Activated CD4-positive, alpha-beta T cell treated with anti-CD3 and anti-CD28 coated beads, Interleukin-2, amount 50 U/mL, for 4 hours (primary cell): ENCODE measurements at regions not wholly inside any gene's neighbourhood (a gene's known extent, or its start where the extent isn't known, plus 50 kb on each side); places are given as distances from the start of the nearest gene placed in this dataset.
"Not testable (repeated sequence)": the region's sequence is repeated elsewhere in the genome, so short reads cannot be mapped to it uniquely, and the experiment has no call there.

Experiments used
- DNase-seq, 2 experiments: peaks; one replicate each; pipeline ENCODE4 v3.0.0-alpha.2; 2020

- no peak for DNase-seq
Measured at GRCh38 chr3:139248593-139249255, 95.1 kb upstream of the MRPS22 start.

- no peak for DNase-seq
Measured at GRCh38 chr3:139251529-139251928, 92.3 kb upstream of the MRPS22 start.

DNA sequence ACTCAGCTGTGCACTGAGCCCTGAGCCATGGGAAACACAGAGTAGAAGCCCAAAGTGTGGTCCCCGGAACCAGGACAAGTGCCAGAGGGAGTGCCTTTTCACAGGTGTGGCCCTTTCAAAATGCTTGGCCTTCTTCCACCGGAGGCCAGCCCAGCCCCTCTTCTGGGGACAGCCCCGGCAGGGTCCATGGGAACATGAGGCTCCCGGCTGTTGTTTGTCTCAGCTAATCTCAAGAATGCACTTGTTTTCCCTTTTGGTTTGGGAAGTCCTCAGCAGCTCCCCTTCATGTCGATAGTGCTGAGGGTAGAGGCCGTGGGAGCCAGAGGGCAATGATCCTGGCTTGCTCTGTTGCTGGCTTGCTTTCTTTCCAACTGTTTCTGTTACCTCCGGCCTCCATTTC lies 91.1 kb upstream of the MRPS22 start:
- DNase-seq: no peak

DNA sequence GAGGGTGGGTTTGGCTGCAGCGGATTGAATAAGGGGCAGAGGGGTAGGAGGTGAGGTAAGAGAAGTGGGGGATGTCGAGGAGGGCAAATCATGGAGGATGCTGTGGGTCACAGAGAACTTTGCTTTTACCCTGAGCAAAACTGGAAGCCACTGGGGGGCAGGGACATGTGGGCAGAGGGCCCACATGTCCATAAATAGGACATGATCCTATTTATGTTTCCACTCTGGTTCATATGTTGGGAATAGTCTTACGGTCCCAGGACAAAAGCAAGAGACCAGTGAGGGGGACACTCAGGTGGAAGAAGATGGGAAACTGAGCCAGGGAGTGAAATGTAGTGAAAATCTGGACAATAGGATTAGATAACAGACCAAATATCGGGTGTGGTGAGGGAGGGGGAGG lies 85.5 kb upstream of the MRPS22 start:
- DNase-seq: no peak

GRCh38 chr3:139259398-139259797 lies 84.4 kb upstream of the MRPS22 start:
- DNase-seq: no peak

DNA sequence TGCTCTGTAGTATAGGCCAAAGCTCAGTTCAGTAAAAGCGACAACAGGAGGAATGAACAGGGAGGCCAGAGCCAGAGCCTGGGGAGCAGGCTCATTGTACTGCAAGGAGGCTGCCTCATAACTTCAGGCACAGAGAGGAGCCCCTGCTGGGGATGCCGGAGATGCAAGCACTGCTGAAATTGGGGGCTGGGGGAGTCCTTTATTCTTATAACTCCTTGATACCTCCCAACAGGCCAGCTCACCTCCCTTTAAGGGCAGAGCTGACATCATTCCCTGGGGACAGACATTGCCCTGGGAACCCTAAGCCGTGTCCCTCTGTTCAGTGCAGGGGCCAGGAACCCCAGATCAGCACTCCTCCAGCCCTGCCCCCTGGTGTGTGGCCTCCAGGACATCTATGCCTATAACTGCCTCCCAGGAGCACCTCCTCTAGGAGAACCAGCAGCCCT lies 83.8 kb upstream of the MRPS22 start:
- no peak for DNase-seq

DNA sequence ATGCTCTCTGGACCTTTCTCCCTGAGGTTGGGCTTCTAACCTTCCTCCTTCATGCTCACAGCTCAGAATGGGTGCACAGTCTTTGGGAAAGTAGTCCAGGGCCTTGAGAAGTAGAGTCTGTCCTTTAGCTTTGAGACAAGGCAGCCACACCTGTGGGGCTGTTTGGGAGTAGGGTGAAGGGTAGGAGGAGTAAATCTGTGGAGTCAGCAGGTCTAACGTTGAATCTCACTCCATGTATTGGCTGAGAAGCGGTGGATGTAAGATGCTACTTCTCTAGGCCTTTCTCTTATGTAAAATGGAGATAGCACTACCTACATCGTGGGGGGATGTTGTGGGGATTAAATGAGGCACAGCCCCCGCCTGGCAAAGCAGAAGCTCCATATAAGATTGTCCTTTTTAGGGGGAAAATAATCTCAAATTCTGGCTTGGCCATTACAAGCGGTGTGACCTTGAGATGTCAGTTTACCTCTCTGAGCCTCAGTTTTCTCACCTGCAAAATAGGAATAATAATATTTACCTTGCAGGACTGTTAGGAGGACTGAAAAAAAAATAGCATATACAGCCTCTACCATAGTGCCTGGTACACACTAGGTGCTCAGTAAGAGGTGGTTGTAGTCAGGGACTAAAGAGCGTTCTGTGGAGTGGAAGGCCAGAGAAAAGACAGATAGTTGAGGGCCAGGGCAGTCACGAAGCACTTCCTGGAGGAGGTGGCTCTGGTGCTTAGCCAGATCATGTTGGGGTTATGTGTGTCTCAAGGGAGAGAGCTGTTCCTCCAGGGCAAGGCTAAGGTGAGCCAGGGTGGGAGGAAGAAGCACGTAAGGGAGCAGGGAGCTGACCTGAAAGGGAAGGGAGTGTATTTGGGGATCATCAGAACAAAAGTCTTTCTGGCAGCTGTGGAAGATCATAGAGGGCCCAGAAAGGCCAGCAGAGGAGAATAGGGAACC lies 82.8 kb upstream of the MRPS22 start:
- DNase-seq: no peak

DNA sequence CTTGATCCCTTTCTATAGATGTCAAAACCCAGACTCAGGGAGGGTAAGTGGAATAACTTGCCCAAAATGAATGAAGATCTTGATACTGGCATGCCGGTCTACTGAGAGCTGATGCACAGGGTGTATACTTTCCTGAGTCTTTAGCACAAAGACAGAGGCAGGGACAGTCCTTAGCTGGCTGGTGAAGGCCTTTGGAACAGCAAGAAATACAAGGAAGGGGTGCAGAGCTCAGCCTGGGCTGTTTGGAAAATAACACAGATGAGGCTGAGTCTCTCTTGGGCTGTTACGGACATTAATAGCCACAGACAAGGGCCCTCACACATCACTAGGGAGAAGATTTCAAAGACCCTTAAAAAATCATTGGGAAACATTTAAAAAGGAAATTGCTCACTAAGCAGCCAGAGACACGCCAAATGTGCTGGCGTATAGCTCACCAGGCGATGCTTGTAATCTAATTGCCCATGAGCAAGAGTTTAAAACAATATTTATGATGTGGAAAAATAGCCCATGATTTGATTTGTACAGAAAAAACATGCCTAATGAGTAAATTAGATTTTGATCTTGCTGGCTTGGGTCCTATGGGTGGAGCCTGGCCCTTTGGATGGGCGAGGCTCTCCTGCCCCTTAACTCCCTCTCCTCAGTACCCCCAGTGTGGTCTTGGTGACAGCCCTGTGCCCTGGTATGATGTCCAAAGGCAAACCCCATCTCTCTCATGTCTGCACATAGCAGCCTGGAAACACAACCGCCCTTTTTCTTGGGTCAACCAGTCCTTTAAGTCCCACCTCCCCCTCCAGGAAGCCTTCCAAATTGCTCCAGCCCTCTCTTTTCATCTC lies 81.8 kb upstream of the MRPS22 start:
- DNase-seq: no peak

- no peak for DNase-seq
Measured at GRCh38 chr3:139263798-139264197, 80.0 kb upstream of the MRPS22 start.

DNA sequence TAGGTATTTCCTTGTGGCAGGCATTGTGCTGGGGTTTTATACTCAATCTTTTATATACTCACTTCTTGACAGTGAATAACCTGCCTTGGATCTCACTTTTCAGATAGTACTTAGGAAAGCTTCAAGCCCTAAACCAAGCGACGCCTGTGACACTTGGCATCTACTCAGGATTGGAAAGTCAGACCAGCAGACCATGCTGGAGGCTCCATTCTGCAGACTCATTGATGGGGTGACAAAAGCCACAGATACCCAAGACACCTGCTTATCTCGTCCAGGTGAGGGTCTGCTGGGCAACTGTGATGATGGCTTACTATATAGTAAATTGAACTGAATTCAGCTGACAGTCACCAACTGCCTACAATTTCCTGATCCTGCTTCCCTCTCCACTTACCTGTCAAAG lies 79.4 kb upstream of the MRPS22 start:
- no peak for DNase-seq

DNA sequence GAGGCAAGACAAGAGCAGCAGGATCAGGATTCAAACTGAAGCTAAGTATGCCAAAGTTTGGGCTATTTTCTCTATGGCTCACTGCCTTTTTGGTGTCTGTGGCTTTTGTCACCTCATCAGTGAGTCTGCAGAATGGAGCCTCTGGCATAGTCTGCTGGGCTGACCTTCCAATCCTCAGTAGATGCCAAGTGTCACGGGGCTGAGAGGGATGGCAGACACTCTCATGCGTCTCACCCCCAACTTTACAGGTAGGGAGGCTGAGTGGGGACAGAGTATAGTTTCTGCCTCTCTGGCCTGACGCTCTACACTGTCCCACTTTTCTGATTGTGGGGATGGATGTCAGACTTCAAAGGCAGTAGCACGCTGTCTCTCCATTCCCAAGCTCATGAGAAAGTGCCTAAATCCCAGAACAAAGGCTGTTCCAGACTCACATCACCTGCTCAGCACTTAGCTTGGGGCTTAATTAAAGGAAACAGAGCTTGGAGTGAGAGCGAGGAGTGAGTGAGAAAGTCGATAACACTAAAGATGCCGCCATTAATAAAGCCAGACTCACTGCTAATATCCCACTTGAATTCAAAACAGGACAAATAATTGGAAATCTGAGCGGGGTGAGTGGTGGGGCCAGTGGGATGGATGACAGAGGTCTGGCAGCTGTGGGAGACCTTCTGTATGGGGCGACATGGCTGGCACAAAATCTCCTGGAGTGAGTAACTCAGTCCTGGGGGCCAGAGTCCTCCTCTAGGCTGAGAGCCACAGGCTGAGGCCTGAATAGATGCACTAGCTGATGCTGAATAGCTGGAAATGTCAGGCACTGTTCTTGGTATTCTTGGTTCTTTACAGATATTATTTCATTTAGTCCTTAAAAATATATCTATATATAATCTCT lies 78.4 kb upstream of the MRPS22 start:
- no peak for DNase-seq

GRCh38 chr3:139267300-139268246 lies 76.2 kb upstream of the MRPS22 start:
- DNase-seq: no peak

- no peak for DNase-seq
Measured at GRCh38 chr3:139269984-139270383, 73.8 kb upstream of the MRPS22 start.

GRCh38 chr3:139270652-139271051 lies 73.2 kb upstream of the MRPS22 start:
- not testable (repeated sequence) for DNase-seq

GRCh38 chr3:139280027-139280671 lies 63.7 kb upstream of the MRPS22 start:
- DNase-seq: no peak

DNA sequence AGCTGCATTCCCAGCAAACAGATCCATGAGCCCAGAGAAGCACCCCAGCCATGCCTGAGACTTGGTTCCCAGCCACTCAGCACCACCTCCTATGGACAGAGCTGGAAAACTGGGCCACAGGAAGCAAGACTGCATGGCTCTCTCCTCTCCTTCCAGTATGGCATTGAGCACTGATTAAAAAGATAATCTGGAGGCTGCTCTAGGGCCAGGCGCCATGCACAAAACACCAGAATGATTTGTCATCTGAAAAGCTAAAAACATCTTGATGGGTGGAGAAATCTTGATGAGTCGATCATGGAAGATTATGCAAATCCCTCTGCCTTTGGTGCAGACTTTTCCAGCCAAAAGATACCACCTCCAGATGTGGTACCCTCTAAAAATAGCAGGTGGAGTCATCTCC lies 62.7 kb upstream of the MRPS22 start:
- no peak for DNase-seq

- no peak for DNase-seq
Measured at GRCh38 chr3:139281522-139282196, 62.2 kb upstream of the MRPS22 start.

DNA sequence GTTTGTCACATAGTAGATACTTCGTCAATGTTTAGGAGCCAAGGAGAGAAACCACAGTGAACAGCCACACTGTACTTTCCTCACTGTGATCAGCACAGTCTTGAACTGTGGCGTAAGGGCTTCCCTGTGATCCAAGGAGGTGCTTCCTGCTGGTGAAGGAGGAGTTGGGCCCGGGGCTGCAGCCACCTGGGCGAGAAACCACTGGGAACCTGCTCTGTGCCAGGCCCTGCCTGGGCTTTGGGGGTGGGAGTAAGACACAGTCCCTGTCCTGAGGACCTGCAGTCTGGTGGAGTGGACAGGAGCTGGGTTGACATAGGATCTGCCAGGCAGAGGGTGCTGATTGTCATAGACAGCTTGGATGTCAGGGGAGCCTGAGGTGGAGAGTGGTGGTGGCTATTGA lies 60.5 kb upstream of the MRPS22 start:
- no peak for DNase-seq

- DNase-seq: no peak
Measured at GRCh38 chr3:139284221-139284620, 59.6 kb upstream of the MRPS22 start.

GRCh38 chr3:139285691-139286090 lies 58.1 kb upstream of the MRPS22 start:
- no peak for DNase-seq
